A172 (cell line): ENCODE measurements at regions not wholly inside any gene's neighbourhood (a gene's known extent, or its start where the extent isn't known, plus 50 kb on each side); places are given as distances from the start of the nearest gene placed in this dataset.

Source experiments
- DNase-seq: peaks from one replicate; pipeline ENCODE4 v3.0.0-alpha.2; 2015; ENCODE audit warnings: low spot score

GRCh38 chr9:7984692-7985091 lies 185.1 kb upstream of the DMAC1 start:
- no peak for DNase-seq

- DNase-seq, result no peak
Observed at GRCh38 chr9:7984203-7984602, 184.6 kb upstream of the DMAC1 start.

- DNase-seq, result no peak
Observed at GRCh38 chr9:7983490-7983889, 183.9 kb upstream of the DMAC1 start.

- DNase-seq, result no peak
Observed at GRCh38 chr9:7982907-7983306, 183.3 kb upstream of the DMAC1 start.

GRCh38 chr9:7980691-7981289 lies 181.2 kb upstream of the DMAC1 start:
- DNase-seq, result no peak

DNA sequence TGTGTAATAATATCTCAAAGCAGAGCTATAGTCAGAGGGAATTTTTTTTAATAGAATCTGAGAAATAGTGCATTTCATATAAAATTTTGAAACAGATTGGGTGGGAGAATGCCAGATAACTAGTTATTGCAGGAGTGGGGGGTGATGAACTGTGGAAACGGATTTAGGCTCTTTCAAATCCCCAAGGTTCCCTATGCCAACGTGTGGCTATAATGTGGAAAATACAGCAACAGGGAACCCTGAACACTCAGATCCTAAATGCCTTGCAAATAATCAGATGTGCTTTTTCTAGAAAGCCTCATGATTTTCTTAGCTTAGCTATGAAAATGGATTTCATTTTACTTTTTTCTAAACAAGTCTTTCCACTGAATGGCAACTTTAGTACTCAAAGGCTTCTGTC lies 180.5 kb upstream of the DMAC1 start:
- no peak for DNase-seq

- no peak for DNase-seq
Observed at GRCh38 chr9:7979611-7980010, 180.0 kb upstream of the DMAC1 start.

DNA sequence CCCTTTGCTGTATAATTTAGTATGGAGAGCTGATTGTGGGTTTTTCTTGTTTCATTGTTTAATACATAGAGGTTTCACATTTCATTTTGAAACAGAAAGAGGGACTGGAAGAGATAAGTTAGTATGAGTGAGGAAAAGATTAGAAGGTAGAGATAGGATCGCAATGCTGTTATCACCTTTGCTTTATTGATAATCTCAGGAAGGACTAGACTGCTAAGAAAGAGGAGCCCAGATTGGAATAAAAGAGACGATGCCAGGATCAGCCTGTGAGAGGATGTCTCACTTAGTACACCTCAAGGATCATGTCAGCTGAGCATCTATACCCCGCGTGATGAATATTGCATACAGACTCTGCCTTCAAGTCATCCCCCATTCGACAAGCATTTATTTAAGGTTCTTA lies 178.0 kb upstream of the DMAC1 start:
- DNase-seq, result no peak

GRCh38 chr9:7976856-7977255 lies 177.3 kb upstream of the DMAC1 start:
- no peak for DNase-seq

DNA sequence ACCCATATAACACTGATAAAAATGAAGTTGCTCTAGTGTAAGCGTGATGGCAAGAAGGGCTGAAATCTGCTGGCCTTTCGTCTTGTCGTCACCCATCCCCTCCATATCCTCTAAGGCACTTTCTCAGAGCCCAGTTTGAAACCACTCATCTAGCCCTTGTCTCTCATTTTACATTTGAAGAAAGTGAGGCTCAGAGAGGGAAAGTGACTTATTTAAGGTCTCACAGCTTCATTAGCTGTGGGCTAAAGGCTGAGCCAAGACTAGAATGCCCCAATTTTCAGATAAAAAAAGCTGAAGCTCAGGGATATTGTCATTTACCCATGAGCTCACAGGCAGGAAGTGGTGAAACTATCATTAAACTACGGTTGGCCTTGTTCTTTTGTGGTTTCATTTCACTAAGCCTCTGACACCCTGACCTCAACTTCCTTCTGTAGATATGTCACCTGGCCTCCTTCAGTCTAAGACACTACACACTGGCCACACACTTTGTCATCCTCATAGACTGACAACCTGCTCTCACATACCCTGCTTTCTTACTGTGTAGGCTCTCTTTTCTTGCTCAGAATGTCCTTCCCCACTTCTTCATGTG lies 176.7 kb upstream of the DMAC1 start:
- DNase-seq, result peak; percentile 52

- DNase-seq, result no peak
Observed at GRCh38 chr9:7975336-7975735, 175.8 kb upstream of the DMAC1 start.

- no peak for DNase-seq
Observed at GRCh38 chr9:7974335-7974960, 174.9 kb upstream of the DMAC1 start.

GRCh38 chr9:7973123-7973522 lies 173.5 kb upstream of the DMAC1 start:
- no peak for DNase-seq

GRCh38 chr9:7970681-7971330 lies 171.2 kb upstream of the DMAC1 start:
- DNase-seq, result no peak

- DNase-seq, result no peak
Observed at GRCh38 chr9:7968687-7969086, 169.1 kb upstream of the DMAC1 start.

GRCh38 chr9:7967851-7968250 lies 168.3 kb upstream of the DMAC1 start:
- DNase-seq, result no peak

GRCh38 chr9:7967093-7967827 lies 167.7 kb upstream of the DMAC1 start:
- DNase-seq, result no peak

DNA sequence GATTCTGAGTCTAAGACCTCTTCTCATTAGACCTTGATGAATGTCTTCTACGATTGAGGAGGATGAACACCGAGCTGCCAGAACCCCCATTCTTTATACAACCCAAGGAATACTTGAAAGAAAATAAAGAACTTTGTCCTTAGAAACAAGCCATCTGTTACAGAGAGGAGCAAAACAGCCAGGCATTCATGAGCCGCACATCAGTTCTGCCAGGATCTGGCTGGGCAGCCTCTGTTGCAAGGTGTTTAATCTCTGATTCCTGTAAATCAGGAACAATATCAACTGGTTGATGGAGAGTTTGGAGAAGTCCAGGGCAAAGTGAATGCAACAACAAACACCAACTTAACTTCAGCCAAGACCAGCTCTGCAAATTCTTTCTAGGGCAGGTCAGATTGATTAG lies 165.5 kb upstream of the DMAC1 start:
- DNase-seq, result no peak

GRCh38 chr9:7963026-7963425 lies 163.4 kb upstream of the DMAC1 start:
- no peak for DNase-seq

GRCh38 chr9:7961076-7961475 lies 161.5 kb upstream of the DMAC1 start:
- no peak for DNase-seq

DNA sequence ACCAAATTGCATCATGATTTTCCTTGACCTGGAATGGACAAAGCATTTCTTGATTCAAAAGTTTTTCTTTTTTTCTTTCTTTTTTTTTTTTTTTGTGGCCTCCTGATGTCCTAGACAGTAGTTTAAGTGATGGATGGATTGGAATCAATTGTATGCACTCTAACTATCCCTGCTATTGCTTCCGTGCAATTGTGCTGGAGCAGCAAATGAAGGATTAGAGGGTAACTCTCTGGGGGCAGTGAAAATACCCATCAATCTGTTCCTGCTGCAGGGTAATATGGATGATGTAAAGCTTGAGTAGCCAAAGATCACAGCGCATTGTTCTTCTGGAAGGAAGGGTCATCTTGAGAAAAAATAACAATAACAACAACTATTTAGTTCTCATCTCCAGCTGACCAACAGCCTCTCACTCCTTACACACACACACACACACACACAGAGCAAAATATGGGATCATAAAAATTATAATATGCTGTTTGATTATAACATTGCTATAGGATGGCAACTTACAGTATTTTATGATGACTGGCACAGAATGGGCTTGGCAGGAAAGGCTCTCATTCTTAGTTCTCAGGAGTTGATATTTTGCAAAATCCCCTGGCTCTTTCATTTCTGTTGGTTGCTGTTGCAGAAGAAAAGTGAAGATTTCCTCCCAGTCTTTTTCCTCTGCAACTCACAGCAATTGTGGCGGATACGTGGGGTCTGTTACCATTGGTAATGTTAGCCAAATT lies 160.9 kb upstream of the DMAC1 start:
- DNase-seq, result no peak

GRCh38 chr9:7957803-7958202 lies 158.2 kb upstream of the DMAC1 start:
- no peak for DNase-seq
